OCI-LY7 (cell line): ENCODE measurements at regions not wholly inside any gene's neighbourhood (a gene's known extent, or its start where the extent isn't known, plus 50 kb on each side); places are given as distances from the start of the nearest gene placed in this dataset.
A peak's percentile ranks its signal among the peaks of the same experiment; 100 is the strongest.

Source experiments
- BruUV-seq: library from RNA; stranded (reverse); fragments of 400-500 nt; replicated peaks from 2 replicates; lab custom pipeline; 2021; lab: Mats Ljungman, UMichigan
- CTCF ChIA-PET: fragments of 300-600 bp; sonication (Branson Sonifier 250); formaldehyde crosslinking; loops from one replicate; lab custom pipeline; 2022; ENCODE audit warnings: antibody characterized with exemption; ENCODE audit not compliant: unreplicated experiment; lab: Charles Lee
- POLR2A ChIA-PET: fragments of 300-600 bp; sonication (Branson Sonifier 250); formaldehyde crosslinking; loops from one replicate; lab custom pipeline; 2022; ENCODE audit warnings: antibody characterized with exemption; lab: Charles Lee
- DNase-seq: peaks from one replicate; pipeline ENCODE4 v3.0.0-alpha.2; 2015; ENCODE audit warnings: low spot score
- H2AFZ ChIP-seq: fragments of 200-600 bp; sonication (generic), shearing (Covaris generic); 2 replicates; pipeline ENCODE4 v1.6.1; 2014; ENCODE audit warnings: mild to moderate bottlenecking, antibody characterized with exemption, low read length, moderate library complexity
- H3K27ac ChIP-seq: fragments of 200-600 bp; sonication (generic); 2 replicates; pipeline ENCODE4 v1.5.1; 2014; ENCODE audit warnings: mixed run types, low read depth, mild to moderate bottlenecking, moderate library complexity, low read length, inconsistent platforms; ENCODE audit not compliant: poor library complexity, severe bottlenecking
- H3K36me3 ChIP-seq: fragments of 200-600 bp; sonication (generic); 2 replicates; pipeline ENCODE4 v1.6.1; 2014; ENCODE audit warnings: mild to moderate bottlenecking, antibody characterized with exemption, low read length, moderate library complexity, mixed read lengths; ENCODE audit not compliant: insufficient read depth
- H3K4me1 ChIP-seq: fragments of 200-600 bp; sonication (generic); 2 replicates; pipeline ENCODE4 v1.5.1; 2014; ENCODE audit warnings: mild to moderate bottlenecking, low read length; ENCODE audit not compliant: insufficient read depth, poor library complexity, severe bottlenecking
- H3K4me2 ChIP-seq: fragments of 200-600 bp; sonication (generic); 2 replicates; pipeline ENCODE4 v1.6.1; 2014; ENCODE audit warnings: mild to moderate bottlenecking, low read length
- H3K4me3 ChIP-seq: fragments of 200-600 bp; sonication (generic); 2 replicates; pipeline ENCODE4 v1.5.1; 2014; ENCODE audit warnings: mild to moderate bottlenecking, low read depth, low read length; ENCODE audit not compliant: poor library complexity, severe bottlenecking
- H3K79me2 ChIP-seq: fragments of 200-600 bp; sonication (generic); 2 replicates; pipeline ENCODE4 v1.6.1; 2016; ENCODE audit warnings: low read depth, mild to moderate bottlenecking, low read length, moderate library complexity, mixed read lengths; ENCODE audit not compliant: insufficient read depth
- H3K9me2 ChIP-seq: fragments of 200-600 bp; sonication (generic); 2 replicates; pipeline ENCODE4 v1.6.1; 2016; ENCODE audit warnings: mild to moderate bottlenecking, low read length, mixed read lengths; ENCODE audit not compliant: insufficient read depth
- H3K9me3 ChIP-seq: fragments of 200-600 bp; sonication (generic); 2 replicates; pipeline ENCODE4 v1.6.1; 2014; ENCODE audit warnings: mild to moderate bottlenecking, mixed run types, low read length, mixed read lengths
- H4K20me1 ChIP-seq: fragments of 200-600 bp; sonication (generic); 2 replicates; pipeline ENCODE4 v1.6.1; 2014; ENCODE audit warnings: mild to moderate bottlenecking, antibody characterized with exemption, low read length, moderate library complexity, mixed read lengths; ENCODE audit not compliant: insufficient read depth
- EZH2phosphoT487 ChIP-seq: fragments of 200-600 bp; sonication (generic); IDR thresholded peaks from 2 replicates; pipeline ENCODE4 v1.6.1; 2018; ENCODE audit warnings: low read depth, borderline replicate concordance, mild to moderate bottlenecking, mixed run types, antibody characterized with exemption, low read length, moderate library complexity, mixed read lengths
- intact Hi-C: fragments of 100-400 bp; cut with micrococcal nuclease; formaldehyde crosslinking; loops from one replicate; pipeline ENCODE4 v1.10.0; 2022; ENCODE audit not compliant: unreplicated experiment
- TF ChIP-seq, protein P1 (sequence below): fragments of 200-600 bp; sonication (generic); conservative IDR thresholded peaks from 2 replicates; pipeline ENCODE4 v1.5.1; 2014; ENCODE audit warnings: mild to moderate bottlenecking, antibody characterized with exemption, low read length, moderate library complexity, mixed read lengths

DNA sequence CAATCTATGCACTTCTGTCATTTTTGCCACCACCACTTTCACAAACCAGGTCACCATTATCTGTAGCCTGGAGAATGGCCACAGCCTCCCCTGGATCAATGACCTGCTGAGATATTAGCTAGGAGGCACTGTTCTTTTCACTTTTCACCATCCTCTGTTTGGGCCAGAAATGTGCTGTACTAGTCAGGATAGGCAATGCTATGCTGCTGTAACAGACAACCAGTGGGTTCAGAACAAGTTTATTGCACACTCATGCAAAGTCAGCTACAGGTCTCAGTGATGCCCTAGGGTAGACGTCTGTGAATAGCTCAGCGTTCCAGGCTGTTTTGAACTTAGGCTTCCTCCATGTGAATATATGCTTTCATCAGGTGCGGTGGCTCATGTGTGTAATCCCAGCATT, 231.5 kb downstream of the SUDS3 start:
- no peak for DNase-seq
- H3K79me2 ChIP-seq, result no peaks in the 10 kb centered on the region
- H2AFZ ChIP-seq, result no peak overlapping the region
- H3K9me2 ChIP-seq, result no peaks in the 10 kb centered on the region
- TF ChIP-seq, protein P1, sequence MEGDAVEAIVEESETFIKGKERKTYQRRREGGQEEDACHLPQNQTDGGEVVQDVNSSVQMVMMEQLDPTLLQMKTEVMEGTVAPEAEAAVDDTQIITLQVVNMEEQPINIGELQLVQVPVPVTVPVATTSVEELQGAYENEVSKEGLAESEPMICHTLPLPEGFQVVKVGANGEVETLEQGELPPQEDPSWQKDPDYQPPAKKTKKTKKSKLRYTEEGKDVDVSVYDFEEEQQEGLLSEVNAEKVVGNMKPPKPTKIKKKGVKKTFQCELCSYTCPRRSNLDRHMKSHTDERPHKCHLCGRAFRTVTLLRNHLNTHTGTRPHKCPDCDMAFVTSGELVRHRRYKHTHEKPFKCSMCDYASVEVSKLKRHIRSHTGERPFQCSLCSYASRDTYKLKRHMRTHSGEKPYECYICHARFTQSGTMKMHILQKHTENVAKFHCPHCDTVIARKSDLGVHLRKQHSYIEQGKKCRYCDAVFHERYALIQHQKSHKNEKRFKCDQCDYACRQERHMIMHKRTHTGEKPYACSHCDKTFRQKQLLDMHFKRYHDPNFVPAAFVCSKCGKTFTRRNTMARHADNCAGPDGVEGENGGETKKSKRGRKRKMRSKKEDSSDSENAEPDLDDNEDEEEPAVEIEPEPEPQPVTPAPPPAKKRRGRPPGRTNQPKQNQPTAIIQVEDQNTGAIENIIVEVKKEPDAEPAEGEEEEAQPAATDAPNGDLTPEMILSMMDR, result no peak
- no peak for TF ChIP-seq EZH2phosphoT487
- H3K4me2 ChIP-seq, result no peak overlapping the region
- CTCF ChIA-PET, result no interaction called here
- BruUV-seq, result no TSS peak
- no peak overlapping the region for H3K4me3 ChIP-seq
- no peaks in the 10 kb centered on the region for H3K9me3 ChIP-seq
- H3K4me1 ChIP-seq, result no peaks in the 10 kb centered on the region
- POLR2A ChIA-PET, result no interaction called here
- no peaks in the 10 kb centered on the region for H3K36me3 ChIP-seq
- H4K20me1 ChIP-seq, result no peaks in the 10 kb centered on the region
- no peak overlapping the region for H3K27ac ChIP-seq
- intact Hi-C loops, result no loop called here

DNA sequence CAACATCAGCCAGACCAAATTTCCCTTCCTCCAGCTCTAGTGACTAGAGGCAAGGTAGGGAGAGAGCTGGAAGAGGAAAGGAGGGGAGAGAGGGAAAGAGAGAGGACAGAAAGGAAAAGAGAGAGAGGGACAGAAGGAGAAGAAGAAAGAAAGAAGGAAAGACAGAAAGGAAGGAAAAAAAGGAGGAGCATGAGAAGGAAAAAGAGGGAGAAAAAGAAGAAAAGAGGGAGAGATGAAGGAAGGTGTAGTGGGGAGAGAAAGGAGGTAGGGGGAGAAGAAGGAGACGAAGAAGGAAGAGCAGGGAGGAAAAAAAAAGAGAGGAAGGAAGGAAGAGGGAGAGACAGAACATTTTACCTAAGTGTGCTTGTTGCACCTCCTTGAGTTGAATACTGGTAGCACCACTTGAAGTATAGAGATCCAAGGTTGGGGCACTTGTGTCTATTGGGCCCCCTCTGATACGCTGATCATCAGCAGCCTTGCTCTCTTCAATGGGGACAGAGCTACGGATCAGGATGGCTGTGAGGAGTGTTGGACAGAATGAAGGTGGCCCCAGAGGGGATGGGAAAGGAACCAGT, 232.5 kb downstream of the SUDS3 start:
- no TSS peak for BruUV-seq
- DNase-seq, result no peak

DNA sequence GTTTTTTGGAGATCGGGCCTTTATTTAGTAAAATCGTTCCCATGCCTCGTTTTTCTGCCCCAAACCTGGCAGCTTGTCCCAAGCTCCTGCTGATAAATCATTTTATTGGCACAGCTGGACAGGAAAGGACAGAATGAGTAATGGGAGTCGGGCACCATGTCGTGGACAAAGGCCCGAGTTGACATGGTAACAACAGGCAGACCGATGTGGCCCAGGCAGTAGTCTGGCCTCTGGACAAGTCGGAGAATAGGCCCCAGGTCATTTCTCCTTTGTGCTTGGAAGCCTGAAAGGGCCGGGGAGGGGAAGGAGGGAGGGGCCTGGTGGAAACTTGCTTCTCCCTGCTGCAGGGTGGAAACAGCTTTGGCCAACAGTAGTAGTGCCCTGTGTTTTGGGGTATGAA, 234.9 kb downstream of the SUDS3 start:
- no peak for DNase-seq
- H3K36me3 ChIP-seq, result no peaks in the 10 kb centered on the region
- ChIA-PET CTCF (no interaction called here), POLR2A (no interaction called here)
- no peak overlapping the region for H3K27ac ChIP-seq
- H3K9me2 ChIP-seq, result no peaks in the 10 kb centered on the region
- intact Hi-C loops, result no loop called here
- no peaks in the 10 kb centered on the region for H3K4me1 ChIP-seq
- no TSS peak for BruUV-seq
- no peak for TF ChIP-seq EZH2phosphoT487
- TF ChIP-seq, protein P1, result no peak
- no peaks in the 10 kb centered on the region for H3K9me3 ChIP-seq
- H3K4me2 ChIP-seq, result no peak overlapping the region
- H3K79me2 ChIP-seq, result no peaks in the 10 kb centered on the region
- H3K4me3 ChIP-seq, result no peak overlapping the region
- H4K20me1 ChIP-seq, result no peaks in the 10 kb centered on the region
- no peak overlapping the region for H2AFZ ChIP-seq

More for the DNA sequence above, 232.5 kb downstream of the SUDS3 start:
- Histone ChIP-seq H4K20me1 (no peaks in the 10 kb centered on the region), H3K4me3 (no peak overlapping the region), H3K9me2 (no peaks in the 10 kb centered on the region), H2AFZ (0 out of 2 replicates have a peak overlapping the region, but pooled peaks have one; percentile 16), H3K4me1 (no peaks in the 10 kb centered on the region), H3K79me2 (no peaks in the 10 kb centered on the region), H3K9me3 (no peaks in the 10 kb centered on the region), H3K27ac (no peak overlapping the region), H3K4me2 (no peak overlapping the region), H3K36me3 (no peaks in the 10 kb centered on the region)
- TF ChIP-seq EZH2phosphoT487, result no peak
- ChIA-PET CTCF (no interaction called here), POLR2A (no interaction called here)
- intact Hi-C loops, result no loop called here
